ENCODE measurements at regions not wholly inside any gene's neighbourhood (a gene's known extent, or its start where the extent isn't known, plus 50 kb on each side); places are given as distances from the start of the nearest gene placed in this dataset.

GRCh38 chr2:18891600-18892345 is 302.4 kb upstream of the NT5C1B start:
- intact Hi-C loops (cut with DNase I), result no loop called here
- DNase-seq (no peak), ATAC-seq (no peak)

- intact Hi-C loops (cut with DNase I), result loop anchor here in 1 of 2 donors (10.0 kb wide), 1 partner anchor 465 kb away; the partner anchor contains the start of gene OSR1
- ATAC-seq (peak; percentile 57 to 71), DNase-seq (no peak)
Measured at GRCh38 chr2:18889565-18890332, 300.4 kb upstream of the NT5C1B start.

- ATAC-seq (peak; percentile 93 to 95), DNase-seq (peak; percentile 24)
- intact Hi-C loops (cut with DNase I), result loop anchor here in 1 of 2 donors (10.0 kb wide), 1 partner anchor 469 kb away; the partner anchor contains the start of gene OSR1
Measured at GRCh38 chr2:18885457-18885856, 296.1 kb upstream of the NT5C1B start.

GRCh38 chr2:18883616-18884456 is 294.5 kb upstream of the NT5C1B start:
- intact Hi-C loops (cut with DNase I), result loop anchor here in 1 of 2 donors (10.0 kb wide), 1 partner anchor 471 kb away; the partner anchor contains the start of gene OSR1
- no peak for DNase-seq
- ATAC-seq, result no peak

GRCh38 chr2:18871430-18871829 is 282.1 kb upstream of the NT5C1B start:
- ATAC-seq (no peak), DNase-seq (no peak)
- intact Hi-C loops (cut with DNase I), result no loop called here

- ATAC-seq, result no peak
- intact Hi-C loops (cut with DNase I), result no loop called here
Measured at GRCh38 chr2:18870307-18870706, 280.9 kb upstream of the NT5C1B start.

GRCh38 chr2:18861951-18862350 is 272.6 kb upstream of the NT5C1B start:
- ATAC-seq (no peak), DNase-seq (no peak)
- intact Hi-C loops (cut with DNase I), result no loop called here

More at GRCh38 chr2:18870307-18870706, 280.9 kb upstream of the NT5C1B start:
- DNase-seq, result no peak

DNA sequence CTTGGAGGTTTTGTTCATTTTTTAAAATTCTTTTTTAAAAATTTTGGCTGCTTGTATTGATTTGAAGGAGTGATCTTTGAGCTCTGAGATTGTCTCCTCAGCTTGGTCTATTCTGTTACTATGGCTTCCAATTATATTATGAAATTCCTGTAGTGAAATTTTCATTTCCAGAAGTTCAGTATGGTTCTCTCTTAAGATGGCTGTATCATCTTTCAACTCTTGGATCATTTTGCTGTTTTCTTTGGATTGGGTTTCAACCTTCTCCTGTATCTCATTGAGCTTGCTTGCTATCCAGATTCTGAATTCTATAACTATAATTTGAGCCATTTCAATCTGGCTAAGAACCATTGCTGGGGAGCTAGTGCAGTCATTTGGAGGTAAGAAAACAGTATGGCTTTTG is 270.8 kb upstream of the NT5C1B start:
- ATAC-seq, result no peak
- no peak for DNase-seq
- intact Hi-C loops (cut with DNase I), result no loop called here

- no peak for DNase-seq
- ATAC-seq, result no peak
- intact Hi-C loops (cut with DNase I), result no loop called here
Measured at GRCh38 chr2:18856765-18857164, 267.4 kb upstream of the NT5C1B start.

GRCh38 chr2:18855027-18855426 is 265.7 kb upstream of the NT5C1B start:
- no peak for DNase-seq
- intact Hi-C loops (cut with DNase I), result no loop called here
- ATAC-seq, result no peak

DNA sequence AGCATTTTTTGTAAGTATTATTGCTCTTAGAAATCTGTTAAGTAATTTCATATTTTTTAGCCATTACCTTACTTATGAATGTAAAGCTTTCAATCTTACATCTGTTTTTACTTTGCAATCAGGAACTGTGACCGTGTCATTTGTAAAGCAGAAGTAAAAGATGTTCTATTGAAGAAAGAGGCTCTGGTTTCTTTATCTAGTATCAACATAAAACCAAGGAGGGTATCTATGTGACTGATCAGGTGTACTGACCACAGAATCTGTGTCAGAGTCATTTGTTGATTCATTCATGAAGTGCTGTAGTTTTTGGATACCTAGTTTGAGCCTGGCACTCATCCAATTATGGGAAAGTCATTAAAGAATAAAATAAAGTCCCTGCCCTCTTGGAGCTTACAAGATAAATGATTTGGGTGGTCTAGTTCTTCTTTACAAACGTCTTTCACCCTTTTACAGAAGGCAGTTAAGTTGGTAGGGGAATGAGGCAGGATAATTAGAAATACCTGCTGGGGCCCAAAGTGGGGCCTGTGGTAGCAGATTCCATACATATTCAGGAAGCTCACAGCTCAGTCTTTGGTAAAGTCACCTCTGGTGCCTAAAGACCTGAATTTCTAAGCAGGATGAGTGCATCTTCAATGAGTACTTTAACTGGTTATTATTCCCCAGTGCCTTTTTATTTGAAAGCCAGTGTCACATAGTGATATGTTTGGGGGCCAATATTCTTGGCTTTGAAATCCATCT is 260.6 kb upstream of the NT5C1B start:
- intact Hi-C loops (cut with DNase I), result no loop called here
- DNase-seq (no peak), ATAC-seq (no peak)

DNA sequence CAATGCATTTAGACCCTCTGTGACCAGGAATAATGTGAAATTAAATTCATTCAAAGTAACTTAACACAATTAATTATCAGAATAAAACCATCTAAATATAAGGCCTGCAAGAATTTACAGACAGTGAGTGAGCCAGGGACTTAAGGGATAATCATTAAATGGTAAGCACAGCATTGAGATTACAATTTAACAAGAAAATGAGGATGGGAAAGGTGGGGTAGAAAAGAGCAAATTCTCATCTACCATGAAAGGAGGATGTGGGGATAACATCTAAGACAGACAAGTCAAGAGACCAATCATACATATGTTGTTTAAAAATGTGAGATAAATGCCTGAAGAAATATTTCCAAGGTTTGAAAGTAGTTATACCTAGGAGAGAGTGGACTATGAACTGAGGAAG is 259.3 kb upstream of the NT5C1B start:
- ATAC-seq, result no peak
- no peak for DNase-seq
- intact Hi-C loops (cut with DNase I), result no loop called here

GRCh38 chr2:18845854-18846445 is 256.6 kb upstream of the NT5C1B start:
- peak in 1 of 2 donors; percentile 34 for ATAC-seq
- intact Hi-C loops (cut with DNase I), result no loop called here
- DNase-seq, result no peak

DNA sequence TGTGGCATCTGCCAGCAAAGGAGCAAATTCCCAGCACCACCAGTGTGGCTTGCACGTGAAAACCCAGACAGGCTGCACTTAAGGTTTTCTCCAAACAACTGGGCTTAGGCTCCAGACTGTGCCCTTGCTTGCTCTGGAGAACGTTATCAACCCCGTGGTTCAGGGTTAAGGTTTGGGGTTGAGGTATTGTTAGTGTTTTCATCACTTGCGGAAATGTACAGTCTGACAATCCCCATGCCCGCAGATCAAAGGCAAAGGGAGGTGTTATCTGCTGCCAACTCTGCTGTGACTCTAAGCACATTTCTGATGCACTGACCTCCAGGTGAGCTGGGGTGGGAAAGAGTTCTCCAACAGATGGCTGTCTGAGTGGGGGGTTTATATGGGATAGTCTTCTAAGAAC is 253.5 kb upstream of the NT5C1B start:
- ATAC-seq (peak in 1 of 2 donors; percentile 15), DNase-seq (no peak)
- intact Hi-C loops (cut with DNase I), result no loop called here

GRCh38 chr2:18841248-18842150 is 252.1 kb upstream of the NT5C1B start:
- ATAC-seq (peak in 1 of 2 donors; percentile 17), DNase-seq (no peak)
- intact Hi-C loops (cut with DNase I), result no loop called here

DNA sequence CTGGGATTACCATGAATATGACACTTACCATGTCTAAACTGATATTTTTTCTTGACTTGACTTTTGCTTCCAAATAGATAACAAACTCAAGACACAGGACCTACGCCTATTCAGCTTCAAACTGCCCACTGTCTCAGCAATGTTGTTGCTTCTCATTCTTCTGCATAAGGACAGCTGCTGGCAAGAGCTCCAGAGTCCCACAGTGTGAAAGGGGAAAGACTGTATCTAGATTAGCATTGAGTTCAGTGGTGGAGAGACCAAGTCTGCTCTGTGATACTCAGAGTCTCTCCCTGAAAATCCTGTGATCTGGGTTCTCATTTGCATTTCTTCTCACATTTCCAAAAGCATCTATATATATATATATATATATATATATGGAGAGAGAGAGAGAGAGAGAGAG is 247.9 kb upstream of the NT5C1B start:
- DNase-seq (no peak), ATAC-seq (no peak)
- intact Hi-C loops (cut with DNase I), result no loop called here

- intact Hi-C loops (cut with DNase I), result no loop called here
- ATAC-seq (no peak), DNase-seq (no peak)
Measured at GRCh38 chr2:18836436-18836835, 247.1 kb upstream of the NT5C1B start.

DNA sequence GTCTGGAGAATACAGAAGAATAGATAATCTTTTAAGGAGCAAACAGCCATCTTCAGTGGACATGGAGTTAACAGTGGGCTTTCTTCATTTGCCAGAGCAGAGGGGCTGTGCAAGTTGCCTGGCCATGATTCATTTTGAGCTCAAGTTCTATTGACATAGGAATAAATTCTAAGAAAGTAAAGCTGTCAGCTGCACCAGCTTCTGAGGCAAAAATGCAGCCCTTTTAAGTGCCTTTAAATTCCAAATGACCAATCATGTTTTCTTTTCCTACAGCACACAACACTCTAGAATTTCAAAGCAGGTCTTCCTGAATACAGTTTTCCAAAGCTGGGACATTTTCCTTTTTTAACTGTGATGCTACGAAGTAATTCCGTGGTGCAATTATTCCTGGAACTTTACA is 246.4 kb upstream of the NT5C1B start:
- no peak for ATAC-seq
- intact Hi-C loops (cut with DNase I), result no loop called here
- no peak for DNase-seq
